CD4-positive, alpha-beta T cell (primary cell): ENCODE measurements at regions not wholly inside any gene's neighbourhood (a gene's known extent, or its start where the extent isn't known, plus 50 kb on each side); places are given as distances from the start of the nearest gene placed in this dataset.

Source experiments
- ATAC-seq: fragments of 200-7000 bp; cut with Tn5 transposase; one replicate; pipeline ENCODE4 v1.10.0; 2022; ENCODE audit warnings: mild to moderate bottlenecking; ENCODE audit not compliant: poor library complexity
- CTCF ChIA-PET: fragments of 350-600 bp; sonication (Branson Sonifier 250); formaldehyde crosslinking; loops from one replicate; lab custom pipeline; 2021; ENCODE audit warnings: antibody characterized with exemption, inconsistent platforms; lab: Charles Lee
- POLR2A ChIA-PET: fragments of 350-600 bp; sonication (Branson Sonifier 250); formaldehyde crosslinking; loops from one replicate; lab custom pipeline; 2021; ENCODE audit warnings: antibody characterized with exemption, inconsistent platforms; lab: Charles Lee
- DNase-seq, 14 experiments: peaks; one replicate each; pipeline ENCODE4 v3.0.0-alpha.2; 2013 to 2020; ENCODE audit warnings: mixed read lengths in 2 of 14
- H3K27ac ChIP-seq, 2 donors: one replicate each; pipeline versions ENCODE4 v1.5.1 to v1.7.0; 2013; ENCODE audit warnings: low read length in 2 of 2, low read depth in 1 of 2, mild to moderate bottlenecking in 1 of 2
- H3K27me3 ChIP-seq, 2 experiments: 1 replicate in 1 of 2; 2 replicates in 1 of 2; pipeline versions ENCODE4 v1.6.1 to v1.7.0; 2013; ENCODE audit warnings: low read length in 2 of 2, control low read depth in 1 of 2, mild to moderate bottlenecking in 1 of 2, moderate library complexity in 1 of 2; ENCODE audit not compliant: insufficient read depth in 2 of 2, control insufficient read depth in 1 of 2
- H3K36me3 ChIP-seq: one replicate; pipeline ENCODE4 v1.6.1; 2013; ENCODE audit warnings: low read length, control low read depth; ENCODE audit not compliant: insufficient read depth
- H3K4me1 ChIP-seq: one replicate; pipeline ENCODE4 v1.6.1; 2013; ENCODE audit warnings: low read length, control low read depth; ENCODE audit not compliant: insufficient read depth
- H3K4me3 ChIP-seq: one replicate; pipeline ENCODE4 v1.5.1; 2013; ENCODE audit warnings: mild to moderate bottlenecking, low read length, moderate library complexity
- H3K9me3 ChIP-seq, 2 experiments: 1 replicate in 1 of 2; 2 replicates in 1 of 2; pipeline versions ENCODE4 v1.6.1 to v1.7.0; 2013; ENCODE audit warnings: low read length in 2 of 2, mild to moderate bottlenecking in 2 of 2, control low read depth in 1 of 2, moderate library complexity in 1 of 2; ENCODE audit not compliant: control insufficient read depth in 1 of 2, insufficient read depth in 1 of 2
- H3K27ac Mint-ChIP-seq: one replicate; pipeline ENCODE4 v1.8.0; 2020; ENCODE audit warnings: mixed read lengths
- H3K27me3 Mint-ChIP-seq: one replicate; pipeline ENCODE4 v1.8.0; 2021; ENCODE audit warnings: mixed read lengths
- H3K36me3 Mint-ChIP-seq: one replicate; pipeline ENCODE4 v1.8.0; 2021; ENCODE audit warnings: low read depth, mixed read lengths
- H3K4me1 Mint-ChIP-seq: one replicate; pipeline ENCODE4 v1.8.0; 2021; ENCODE audit warnings: low read depth, mixed read lengths
- H3K4me3 Mint-ChIP-seq: one replicate; pipeline ENCODE4 v1.8.0; 2020; ENCODE audit warnings: mild to moderate bottlenecking, mixed read lengths
- H3K9me3 Mint-ChIP-seq: one replicate; pipeline ENCODE4 v1.8.0; 2020; ENCODE audit warnings: mixed read lengths
- intact Hi-C, 2 experiments: fragments of 100-400 bp; cut with DNase I in 1 of 2; cut with micrococcal nuclease in 1 of 2; formaldehyde crosslinking; loops; one replicate each; pipeline versions ENCODE4 v1.15.1 to v1.9.0; 2023 to 2025; cut with DNase I, micrococcal nuclease
- TF ChIP-seq, protein P1 (sequence below): fragments of 200-600 bp; IDR thresholded peaks from one replicate; pipeline ENCODE4 v1.8.0; 2022; ENCODE audit warnings: antibody characterized with exemption, mild to moderate bottlenecking

DNA sequence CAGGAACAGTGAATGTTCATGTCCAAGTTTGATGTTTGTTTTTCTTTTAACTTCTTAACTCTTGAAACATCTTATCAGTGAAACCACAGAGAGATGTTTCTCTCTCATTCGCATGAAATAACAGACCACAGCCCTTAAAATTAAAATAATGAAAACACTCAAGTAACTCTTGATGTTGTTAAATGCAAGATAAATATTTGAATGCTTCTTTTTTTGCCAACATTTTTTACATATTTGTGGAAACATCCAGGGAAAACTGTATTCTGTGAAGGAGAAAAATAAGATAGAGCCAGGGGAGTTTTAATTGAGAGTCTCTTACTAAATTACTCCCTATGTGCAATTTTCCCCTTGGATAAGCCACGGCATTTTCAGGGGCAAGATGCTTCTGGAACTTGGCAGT lies 361.8 kb upstream of the MGMT start:
- no peaks in the 10 kb centered on the region for H3K27me3 Mint-ChIP-seq
- ATAC-seq (no peak), DNase-seq (no peak)
- H3K27ac Mint-ChIP-seq = peak overlapping the region; percentile 54
- no peak overlapping the region for H3K4me3 ChIP-seq
- CTCF ChIA-PET = no interaction called here
- peaks cover 24% of the 10 kb centered on the region for H3K4me1 Mint-ChIP-seq
- H3K9me3 ChIP-seq = peaks cover 0 to 5% of the 10 kb centered on the region in 2 experiments
- intact Hi-C loops = no loop called here
- no peaks in the 10 kb centered on the region for H3K27me3 ChIP-seq
- TF ChIP-seq, protein P1, sequence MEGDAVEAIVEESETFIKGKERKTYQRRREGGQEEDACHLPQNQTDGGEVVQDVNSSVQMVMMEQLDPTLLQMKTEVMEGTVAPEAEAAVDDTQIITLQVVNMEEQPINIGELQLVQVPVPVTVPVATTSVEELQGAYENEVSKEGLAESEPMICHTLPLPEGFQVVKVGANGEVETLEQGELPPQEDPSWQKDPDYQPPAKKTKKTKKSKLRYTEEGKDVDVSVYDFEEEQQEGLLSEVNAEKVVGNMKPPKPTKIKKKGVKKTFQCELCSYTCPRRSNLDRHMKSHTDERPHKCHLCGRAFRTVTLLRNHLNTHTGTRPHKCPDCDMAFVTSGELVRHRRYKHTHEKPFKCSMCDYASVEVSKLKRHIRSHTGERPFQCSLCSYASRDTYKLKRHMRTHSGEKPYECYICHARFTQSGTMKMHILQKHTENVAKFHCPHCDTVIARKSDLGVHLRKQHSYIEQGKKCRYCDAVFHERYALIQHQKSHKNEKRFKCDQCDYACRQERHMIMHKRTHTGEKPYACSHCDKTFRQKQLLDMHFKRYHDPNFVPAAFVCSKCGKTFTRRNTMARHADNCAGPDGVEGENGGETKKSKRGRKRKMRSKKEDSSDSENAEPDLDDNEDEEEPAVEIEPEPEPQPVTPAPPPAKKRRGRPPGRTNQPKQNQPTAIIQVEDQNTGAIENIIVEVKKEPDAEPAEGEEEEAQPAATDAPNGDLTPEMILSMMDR = no peak
- no peaks in the 10 kb centered on the region for H3K36me3 ChIP-seq
- H3K4me3 Mint-ChIP-seq = no peak overlapping the region
- POLR2A ChIA-PET = no interaction called here
- no peaks in the 10 kb centered on the region for H3K9me3 Mint-ChIP-seq
- H3K36me3 Mint-ChIP-seq = no peaks in the 10 kb centered on the region
- peaks cover 13% of the 10 kb centered on the region for H3K4me1 ChIP-seq
- H3K27ac ChIP-seq = no peak overlapping the region

DNA sequence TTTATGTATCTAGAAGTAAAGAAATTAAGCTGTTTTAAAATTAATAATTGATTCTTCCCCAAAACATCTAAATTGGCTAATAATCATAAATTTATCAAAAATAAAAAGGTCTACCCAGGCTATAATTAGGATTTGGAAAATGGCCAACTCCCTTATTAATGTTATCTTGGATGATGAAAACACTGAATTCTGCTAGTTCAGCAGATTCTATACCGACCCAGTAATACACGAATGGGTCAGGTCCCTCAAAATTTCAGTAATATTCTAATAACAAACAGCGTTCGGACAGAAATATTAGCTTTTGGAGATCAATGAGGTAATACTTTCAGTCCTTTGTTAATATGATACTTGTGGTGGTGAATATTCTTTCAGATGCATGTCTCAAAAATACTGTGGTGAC lies 360.7 kb upstream of the MGMT start:
- Histone ChIP-seq H3K4me1 (peaks cover 10% of the 10 kb centered on the region), H3K27ac (no peak overlapping the region), H3K27me3 (no peaks in the 10 kb centered on the region), H3K9me3 (peaks cover 0 to 7% of the 10 kb centered on the region in 2 experiments), H3K36me3 (no peaks in the 10 kb centered on the region), H3K4me3 (no peak overlapping the region)
- H3K9me3 Mint-ChIP-seq = no peaks in the 10 kb centered on the region
- CTCF ChIA-PET = no interaction called here
- DNase-seq = no peak
- no peaks in the 10 kb centered on the region for H3K36me3 Mint-ChIP-seq
- H3K27ac Mint-ChIP-seq = no peak overlapping the region
- H3K27me3 Mint-ChIP-seq = no peaks in the 10 kb centered on the region
- H3K4me3 Mint-ChIP-seq = no peak overlapping the region
- POLR2A ChIA-PET = no interaction called here
- TF ChIP-seq, protein P1 = no peak
- intact Hi-C loops = no loop called here
- no peak for ATAC-seq
- H3K4me1 Mint-ChIP-seq = peaks cover 21% of the 10 kb centered on the region

DNA sequence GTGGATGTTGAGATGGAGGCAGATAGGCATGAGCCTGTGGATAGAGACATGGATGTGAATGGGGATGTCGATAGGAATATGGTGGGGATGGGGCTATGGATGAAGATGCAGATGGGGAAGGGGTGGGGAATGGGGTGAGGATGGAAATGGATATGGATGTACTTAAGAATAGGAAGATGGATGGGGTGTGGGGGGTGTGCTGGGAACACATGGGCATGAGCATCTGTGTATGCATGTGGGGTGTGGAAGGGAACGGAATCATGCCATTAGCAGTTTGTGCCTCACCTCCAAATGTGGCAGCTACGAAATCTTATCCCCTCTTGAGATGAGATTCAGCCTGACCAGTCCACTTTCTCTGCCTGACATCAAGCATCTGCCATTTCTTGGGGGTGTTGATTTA lies 359.5 kb upstream of the MGMT start:
- ATAC-seq (no peak), DNase-seq (no peak)
- no peak overlapping the region for H3K27ac Mint-ChIP-seq
- ChIA-PET POLR2A (interaction anchor here (0.6 kb wide), 1 partner anchor 26 kb away, joined by 3 read pairs; no protein-coding TSS in a partner anchor), CTCF (no interaction called here)
- H3K27me3 Mint-ChIP-seq = no peaks in the 10 kb centered on the region
- H3K27ac ChIP-seq = no peak overlapping the region
- H3K27me3 ChIP-seq = no peaks in the 10 kb centered on the region
- peaks cover 11% of the 10 kb centered on the region for H3K4me1 Mint-ChIP-seq
- intact Hi-C loops = no loop called here
- H3K36me3 ChIP-seq = no peaks in the 10 kb centered on the region
- H3K9me3 Mint-ChIP-seq = no peaks in the 10 kb centered on the region
- H3K4me3 ChIP-seq = no peak overlapping the region
- peaks cover 5% of the 10 kb centered on the region for H3K4me1 ChIP-seq
- no peaks in the 10 kb centered on the region for H3K36me3 Mint-ChIP-seq
- TF ChIP-seq, protein P1 = no peak
- peaks cover 0 to 7% of the 10 kb centered on the region in 2 experiments for H3K9me3 ChIP-seq
- H3K4me3 Mint-ChIP-seq = no peak overlapping the region
